Left lung (tissue), 4 donors: ENCODE measurements at regions not wholly inside any gene's neighbourhood (a gene's known extent, or its start where the extent isn't known, plus 50 kb on each side); places are given as distances from the start of the nearest gene placed in this dataset.
"Not testable (repeated sequence)": the region's sequence is repeated elsewhere in the genome, so short reads cannot be mapped to it uniquely, and the experiment has no call there.

Experiments used
- ATAC-seq: fragments of 200-7000 bp; cut with Tn5 transposase; one replicate; pipeline ENCODE4 v1.9.1; 2020; ENCODE audit warnings: moderate library complexity
- DNase-seq, 4 donors: peaks; one replicate each; pipeline ENCODE4 v3.0.0-alpha.2; 2013 to 2020
- H3K27ac ChIP-seq, 2 donors: fragments of 200-600 bp; sonication (generic) in 1 of 2; one replicate each; pipeline versions ENCODE4 v1.5.0 to v1.8.0; 2020 to 2021
- H3K27me3 ChIP-seq, 2 donors: fragments of 200-600 bp; sonication (generic) in 1 of 2; one replicate each; pipeline versions ENCODE4 v1.5.0 to v1.8.0; 2020 to 2021
- H3K36me3 ChIP-seq, 2 donors: fragments of 200-600 bp; sonication (generic) in 1 of 2; one replicate each; pipeline versions ENCODE4 v1.5.0 to v1.8.0; 2020 to 2021
- H3K4me1 ChIP-seq, 2 donors: fragments of 200-600 bp; one replicate each; pipeline ENCODE4 v1.8.0; 2021
- H3K4me3 ChIP-seq, 2 donors: fragments of 200-600 bp; sonication (generic) in 1 of 2; one replicate each; pipeline versions ENCODE4 v1.5.0 to v1.8.0; 2020 to 2021; ENCODE audit warnings: mild to moderate bottlenecking in 1 of 2
- H3K9me3 ChIP-seq, 2 donors: fragments of 200-600 bp; sonication (generic) in 1 of 2; one replicate each; pipeline versions ENCODE4 v1.5.0 to v1.8.0; 2020 to 2021
- CTCF ChIP-seq, 2 donors: fragments of 200-600 bp; sonication (generic) in 1 of 2; IDR thresholded peaks; one replicate each; pipeline versions ENCODE4 v1.5.0 to v1.8.0; 2021; ENCODE audit warnings: antibody characterized with exemption in 2 of 2
- intact Hi-C, 2 donors: fragments of 100-400 bp; cut with DNase I; formaldehyde crosslinking; loops; one replicate each; pipeline versions ENCODE4 v1.11.2 to v1.14.2; 2022
- donor health status: DM: no; HTN: yes; CAD: no.
- donor health status: DM: no; HTN: no; CAD: no.

- intact Hi-C loops = no loop called here
These were observed 863.2 kb downstream of the TRIML1 start for GRCh38 chr4:189002475-189002874.

GRCh38 chr4:189010452-189011217, 871.4 kb downstream of the TRIML1 start:
- H3K4me3 ChIP-seq, DNase-seq, H3K36me3 ChIP-seq, H3K9me3 ChIP-seq, H3K27me3 ChIP-seq, H3K27ac ChIP-seq, ATAC-seq, H3K4me1 ChIP-seq, intact Hi-C loops: not testable (repeated sequence)

More at GRCh38 chr4:189002475-189002874, 863.2 kb downstream of the TRIML1 start:
- H3K27ac ChIP-seq = no peak overlapping the region
- H3K4me1 ChIP-seq = no peaks in the 10 kb centered on the region
- H3K36me3 ChIP-seq = no peaks in the 10 kb centered on the region
- ATAC-seq = no peak
- no peak overlapping the region for H3K4me3 ChIP-seq
- no peaks in the 10 kb centered on the region for H3K27me3 ChIP-seq
- TF ChIP-seq CTCF (IDR thresholded peaks at IDR 0.05) = no peak
- H3K9me3 ChIP-seq = peaks cover 0 to 8% of the 10 kb centered on the region in 2 donors
- DNase-seq = peak in 1 of 4 donors; percentile 24

- H3K9me3 ChIP-seq = no peaks in the 10 kb centered on the region
- DNase-seq (no peak), ATAC-seq (no peak)
- no peaks in the 10 kb centered on the region for H3K4me1 ChIP-seq
- no peak for TF ChIP-seq CTCF (IDR thresholded peaks at IDR 0.05)
- no peak overlapping the region for H3K4me3 ChIP-seq
- H3K27me3 ChIP-seq = no peaks in the 10 kb centered on the region
- intact Hi-C loops = no loop called here
- no peaks in the 10 kb centered on the region for H3K36me3 ChIP-seq
- H3K27ac ChIP-seq = no peak overlapping the region
These were observed 882.6 kb downstream of the TRIML1 start for GRCh38 chr4:189021831-189022230.

GRCh38 chr4:189022440-189023035, 883.3 kb downstream of the TRIML1 start:
- DNase-seq (no peak), ATAC-seq (no peak)
- Histone ChIP-seq H3K27ac (no peak overlapping the region), H3K27me3 (no peaks in the 10 kb centered on the region), H3K9me3 (no peaks in the 10 kb centered on the region), H3K4me1 (no peaks in the 10 kb centered on the region), H3K4me3 (no peak overlapping the region), H3K36me3 (no peaks in the 10 kb centered on the region)
- TF ChIP-seq CTCF (IDR thresholded peaks at IDR 0.05) = no peak
- intact Hi-C loops = no loop called here

GRCh38 chr4:189029976-189030504, 890.8 kb downstream of the TRIML1 start:
- Histone ChIP-seq H3K9me3 (no peaks in the 10 kb centered on the region), H3K27me3 (no peaks in the 10 kb centered on the region), H3K27ac (no peak overlapping the region), H3K4me1 (no peaks in the 10 kb centered on the region), H3K36me3 (no peaks in the 10 kb centered on the region), H3K4me3 (no peak overlapping the region)
- ATAC-seq = no peak
- DNase-seq = no peak
- intact Hi-C loops = no loop called here
- TF ChIP-seq CTCF (IDR thresholded peaks at IDR 0.05) = no peak
